ENCODE measurements at regions not wholly inside any gene's neighbourhood (a gene's known extent, or its start where the extent isn't known, plus 50 kb on each side); places are given as distances from the start of the nearest gene placed in this dataset.

GRCh38 chr10:27619329-27619728 lies 115.2 kb downstream of the RAB18 start:
- Histone ChIP-seq H3K9me3 (no peaks in the 10 kb centered on the region), H3K4me1 (ENCODE audit: control insufficient read depth in 1 of 2, insufficient read depth in 2 of 2, low read depth in 1 of 2, low read length in 1 of 2) (no peaks in the 10 kb centered on the region), H3K9me2 (no peaks in the 10 kb centered on the region), H3K36me3 (replicated peaks in 1 of 2; ENCODE audit: control insufficient read depth in 1 of 2, insufficient read depth in 2 of 2, low read length in 1 of 2) (no peaks in the 10 kb centered on the region), H2AFZ (ENCODE audit: low read depth) (no peak overlapping the region), H3K27me3 (ENCODE audit: insufficient read depth) (peaks cover 48% of the 10 kb centered on the region), H3K79me2 (ENCODE audit: insufficient read depth) (no peaks in the 10 kb centered on the region), H3K4me3 (ENCODE audit: low read depth in 2 of 2, low read length in 1 of 2) (no peak overlapping the region), H3F3A (replicated peaks; ENCODE audit: insufficient read depth) (no peaks in the 10 kb centered on the region), H3K9ac (no peak overlapping the region), H3K4me2 (no peak overlapping the region), H4K20me1 (ENCODE audit: insufficient read depth) (no peaks in the 10 kb centered on the region), H3K27ac (ENCODE audit: low read depth in 2 of 2, low read length in 1 of 2) (no peak overlapping the region)
- DNase-seq, result no peak
- 9% methylated on average over 4 of the region's 4 CpGs for WGBS (ENCODE audit: low lambda C conversion rate)
- no peak for TF ChIP-seq EZH2phosphoT487 (IDR thresholded peaks at IDR 0.05; ENCODE audit: borderline replicate concordance, low read depth)
- TF ChIP-seq SIN3A (IDR thresholded peaks at IDR 0.05; ENCODE audit: borderline replicate concordance, low read depth, low read length), result no peak
- no peak for TF ChIP-seq FOXJ3 (CRISPR knock-in tag; IDR thresholded peaks at IDR 0.05)
- TF ChIP-seq EP300 (IDR thresholded peaks at IDR 0.05; ENCODE audit: borderline replicate concordance in 1 of 2, low read depth in 1 of 2, low read length in 1 of 2), result no peak
- ChIA-PET CTCF (no interaction called here), POLR2A (no interaction called here)

- Histone ChIP-seq H2AFZ (ENCODE audit: low read depth) (no peak overlapping the region), H3K36me3 (replicated peaks in 1 of 2; ENCODE audit: control insufficient read depth in 1 of 2, insufficient read depth in 2 of 2, low read length in 1 of 2) (no peaks in the 10 kb centered on the region), H4K20me1 (ENCODE audit: insufficient read depth) (no peaks in the 10 kb centered on the region), H3K4me2 (no peak overlapping the region), H3K4me1 (ENCODE audit: control insufficient read depth in 1 of 2, insufficient read depth in 2 of 2, low read depth in 1 of 2, low read length in 1 of 2) (no peaks in the 10 kb centered on the region), H3K9me2 (no peaks in the 10 kb centered on the region), H3K79me2 (ENCODE audit: insufficient read depth) (no peaks in the 10 kb centered on the region), H3K4me3 (ENCODE audit: low read depth in 2 of 2, low read length in 1 of 2) (no peak overlapping the region), H3K9me3 (no peaks in the 10 kb centered on the region), H3K27ac (ENCODE audit: low read depth in 2 of 2, low read length in 1 of 2) (no peak overlapping the region), H3F3A (replicated peaks; ENCODE audit: insufficient read depth) (no peaks in the 10 kb centered on the region), H3K9ac (no peak overlapping the region), H3K27me3 (ENCODE audit: insufficient read depth) (peaks cover 48% of the 10 kb centered on the region)
- POLR2A ChIA-PET, result no interaction called here
- WGBS (ENCODE audit: low lambda C conversion rate), result 1% methylated on average over 10 of the region's 10 CpGs
- CTCF ChIA-PET, result no interaction called here
- no peak for DNase-seq
- TF ChIP-seq ZBTB33 (IDR thresholded peaks at IDR 0.05; ENCODE audit: borderline replicate concordance, low read depth), result no peak
Observed at GRCh38 chr10:27620430-27621397, 116.6 kb downstream of the RAB18 start.

- H3K4me3 ChIP-seq (ENCODE audit: low read depth in 2 of 2, low read length in 1 of 2), result no peak overlapping the region
- DNase-seq, result no peak
- TF ChIP-seq REST (IDR thresholded peaks at IDR 0.05; ENCODE audit: low read depth, low read length) (no peak), SIN3A (IDR thresholded peaks at IDR 0.05; ENCODE audit: borderline replicate concordance, low read depth, low read length) (no peak), CHD2 (IDR thresholded peaks at IDR 0.05; ENCODE audit: low read length, partially characterized antibody) (no peak), POLR2AphosphoS5 (IDR thresholded peaks at IDR 0.05; ENCODE audit: low read depth, low read length) (no peak), USF2 (IDR thresholded peaks at IDR 0.05; ENCODE audit: borderline replicate concordance, low read depth, low read length) (no peak), TEAD4 (IDR thresholded peaks at IDR 0.05; ENCODE audit: borderline replicate concordance, insufficient read depth) (no peak), GATA2 (CRISPR knock-in tag; IDR thresholded peaks at IDR 0.05) (no peak), SMC3 (IDR thresholded peaks at IDR 0.05; ENCODE audit: low read depth, low read length) (no peak), MXI1 (IDR thresholded peaks at IDR 0.05; ENCODE audit: low read depth, low read length) (no peak), TCF12 (IDR thresholded peaks at IDR 0.05) (no peak)
Observed at GRCh38 chr10:27621461-27621860, 117.4 kb downstream of the RAB18 start.

More at GRCh38 chr10:27621461-27621860, 117.4 kb downstream of the RAB18 start:
- Histone ChIP-seq H3K79me2 (ENCODE audit: insufficient read depth) (no peaks in the 10 kb centered on the region), H3K27me3 (ENCODE audit: insufficient read depth) (peaks cover 47% of the 10 kb centered on the region), H3K4me1 (ENCODE audit: control insufficient read depth in 1 of 2, insufficient read depth in 2 of 2, low read depth in 1 of 2, low read length in 1 of 2) (no peaks in the 10 kb centered on the region), H3K4me2 (no peak overlapping the region), H4K20me1 (ENCODE audit: insufficient read depth) (no peaks in the 10 kb centered on the region), H3F3A (replicated peaks; ENCODE audit: insufficient read depth) (no peaks in the 10 kb centered on the region), H2AFZ (ENCODE audit: low read depth) (no peak overlapping the region), H3K9me2 (no peaks in the 10 kb centered on the region), H3K9me3 (no peaks in the 10 kb centered on the region), H3K27ac (ENCODE audit: low read depth in 2 of 2, low read length in 1 of 2) (no peak overlapping the region), H3K36me3 (replicated peaks in 1 of 2; ENCODE audit: control insufficient read depth in 1 of 2, insufficient read depth in 2 of 2, low read length in 1 of 2) (no peaks in the 10 kb centered on the region), H3K9ac (no peak overlapping the region)
- WGBS (ENCODE audit: low lambda C conversion rate), result 4% methylated on average over 4 of the region's 4 CpGs
- ChIA-PET CTCF (no interaction called here), POLR2A (no interaction called here)

Data from SK-N-SH (cell line).